ENCODE measurements at regions not wholly inside any gene's neighbourhood (a gene's known extent, or its start where the extent isn't known, plus 50 kb on each side); places are given as distances from the start of the nearest gene placed in this dataset.
"Not testable (repeated sequence)": the region's sequence is repeated elsewhere in the genome, so short reads cannot be mapped to it uniquely, and the experiment has no call there.

DNA sequence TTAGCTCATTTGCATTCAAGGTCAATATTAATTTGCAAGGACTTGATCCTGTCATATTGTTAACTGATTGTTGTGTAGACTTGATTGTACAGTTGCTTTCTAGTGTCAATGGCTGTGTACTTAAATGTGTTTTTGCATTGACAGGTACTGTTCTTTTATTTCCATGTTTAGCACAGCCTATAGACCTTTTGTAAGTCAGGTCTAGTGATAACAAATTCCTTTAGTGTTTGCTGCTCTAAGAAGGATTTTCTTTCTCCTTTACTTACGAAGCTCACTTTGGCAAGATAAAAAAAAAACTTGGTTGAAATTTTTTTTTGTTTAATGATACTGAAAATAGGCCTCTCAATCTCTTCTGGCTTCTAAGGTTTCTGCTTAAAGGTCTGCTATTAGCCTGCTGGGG, 942.3 kb downstream of the QKI start:
- no peak for DNase-seq
- no peak for TF ChIP-seq CTCF (IDR thresholded peaks at IDR 0.05; ENCODE audit: low read depth, low read length, missing control alignments)
- Histone ChIP-seq H3K4me3 (ENCODE audit: low read depth, low read length) (no peak overlapping the region), H3K36me3 (replicated peaks) (no peaks in the 10 kb centered on the region), H3K27ac (no peak overlapping the region), H3K27me3 (replicated peaks) (no peaks in the 10 kb centered on the region)
- in situ Hi-C loops (cut with HindIII; ENCODE audit: low pct_ligation_motif_present, low sequenced_read_pairs): no loop called here

DNA sequence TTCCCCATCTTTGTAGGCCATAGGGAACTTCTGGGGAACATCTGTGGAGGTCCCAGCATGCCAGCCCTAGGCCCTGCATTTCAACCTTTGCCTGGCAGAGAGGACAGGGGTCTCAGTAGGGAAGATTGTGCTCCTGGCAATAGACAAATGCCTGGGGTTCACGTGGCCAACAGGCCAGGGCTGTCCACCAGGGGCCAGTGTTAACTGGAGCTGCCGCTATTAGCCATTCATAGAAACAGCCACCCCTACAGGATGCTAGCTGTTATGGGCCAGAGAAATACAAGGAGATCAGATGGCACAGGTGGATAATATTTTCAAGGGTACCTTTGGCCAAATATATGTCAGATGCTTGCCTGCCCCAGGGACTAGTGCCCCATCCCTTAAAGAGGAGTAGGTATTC, 932.9 kb downstream of the QKI start:
- Histone ChIP-seq H3K27ac (no peak overlapping the region), H3K36me3 (replicated peaks) (no peaks in the 10 kb centered on the region), H3K27me3 (replicated peaks) (no peaks in the 10 kb centered on the region), H3K4me3 (ENCODE audit: low read depth, low read length) (no peak overlapping the region)
- peak; percentile 29 for TF ChIP-seq CTCF (IDR thresholded peaks at IDR 0.05; ENCODE audit: low read depth, low read length, missing control alignments)
- DNase-seq: no peak
- in situ Hi-C loops (cut with HindIII; ENCODE audit: low pct_ligation_motif_present, low sequenced_read_pairs): no loop called here

DNA sequence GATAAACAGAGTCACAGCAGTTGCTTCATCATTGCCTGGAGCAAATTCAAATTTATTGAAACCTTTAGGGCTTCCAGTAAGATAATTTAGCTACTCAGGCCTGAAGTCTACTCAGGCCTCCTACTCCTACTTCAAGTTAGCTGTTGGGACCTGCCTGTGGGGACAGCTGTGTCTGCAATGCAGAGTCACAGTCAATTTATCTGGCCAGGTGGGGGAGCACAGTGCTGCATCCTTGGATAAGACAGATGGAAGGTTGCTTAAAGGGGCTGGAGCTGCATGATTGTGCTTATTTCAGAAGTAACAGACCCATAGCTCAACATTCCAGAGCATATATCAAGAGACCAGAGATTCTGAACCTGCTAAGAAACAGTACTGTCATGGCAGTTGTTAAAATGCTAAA, 932.1 kb downstream of the QKI start:
- Histone ChIP-seq H3K4me3 (ENCODE audit: low read depth, low read length) (no peak overlapping the region), H3K27ac (no peak overlapping the region), H3K36me3 (replicated peaks) (no peaks in the 10 kb centered on the region), H3K27me3 (replicated peaks) (no peaks in the 10 kb centered on the region)
- in situ Hi-C loops (cut with HindIII; ENCODE audit: low pct_ligation_motif_present, low sequenced_read_pairs): no loop called here
- no peak for DNase-seq
- no peak for TF ChIP-seq CTCF (IDR thresholded peaks at IDR 0.05; ENCODE audit: low read depth, low read length, missing control alignments)

GRCh38 chr6:164345806-164346496, 931.4 kb downstream of the QKI start:
- Histone ChIP-seq H3K27me3 (replicated peaks) (no peaks in the 10 kb centered on the region), H3K4me3 (ENCODE audit: low read depth, low read length) (no peak overlapping the region), H3K27ac (no peak overlapping the region), H3K36me3 (replicated peaks) (no peaks in the 10 kb centered on the region)
- TF ChIP-seq CTCF (IDR thresholded peaks at IDR 0.05; ENCODE audit: low read depth, low read length, missing control alignments): no peak
- DNase-seq: no peak
- in situ Hi-C loops (cut with HindIII; ENCODE audit: low pct_ligation_motif_present, low sequenced_read_pairs): no loop called here

- Histone ChIP-seq H3K27ac (no peak overlapping the region), H3K4me3 (ENCODE audit: low read depth, low read length) (no peak overlapping the region), H3K27me3 (replicated peaks) (no peaks in the 10 kb centered on the region), H3K36me3 (replicated peaks) (no peaks in the 10 kb centered on the region)
- no peak for TF ChIP-seq CTCF (IDR thresholded peaks at IDR 0.05; ENCODE audit: low read depth, low read length, missing control alignments)
- in situ Hi-C loops (cut with HindIII; ENCODE audit: low pct_ligation_motif_present, low sequenced_read_pairs): no loop called here
- no peak for DNase-seq
Measured at GRCh38 chr6:164345327-164345726, 930.8 kb downstream of the QKI start.

GRCh38 chr6:164344801-164345291, 930.3 kb downstream of the QKI start:
- Histone ChIP-seq H3K27ac (no peak overlapping the region), H3K27me3 (replicated peaks) (no peaks in the 10 kb centered on the region), H3K36me3 (replicated peaks) (no peaks in the 10 kb centered on the region), H3K4me3 (ENCODE audit: low read depth, low read length) (no peak overlapping the region)
- no peak for TF ChIP-seq CTCF (IDR thresholded peaks at IDR 0.05; ENCODE audit: low read depth, low read length, missing control alignments)
- no peak for DNase-seq
- in situ Hi-C loops (cut with HindIII; ENCODE audit: low pct_ligation_motif_present, low sequenced_read_pairs): no loop called here

DNA sequence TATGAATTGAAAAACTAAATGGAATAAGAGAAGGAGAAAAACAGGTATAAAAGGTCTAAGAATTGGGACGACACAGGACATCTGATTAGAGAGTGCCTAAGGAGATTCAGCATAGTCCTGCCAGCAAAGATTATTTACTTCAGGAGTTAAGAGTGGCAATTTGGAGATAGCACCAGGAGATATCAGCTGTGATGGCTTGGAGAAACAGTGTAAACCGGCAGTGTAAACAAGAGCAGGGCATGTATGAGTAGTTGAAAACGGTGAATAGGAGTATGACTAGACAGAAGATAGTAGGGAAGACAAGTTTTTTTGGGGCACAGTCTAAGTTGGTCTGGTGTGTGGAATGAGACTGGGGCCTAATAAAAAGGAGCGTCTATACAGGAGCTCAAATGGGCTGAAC, 924.9 kb downstream of the QKI start:
- H3K27ac ChIP-seq; DNase-seq; in situ Hi-C loops (cut with HindIII; ENCODE audit: low pct_ligation_motif_present, low sequenced_read_pairs); H3K4me3 ChIP-seq (ENCODE audit: low read depth, low read length); H3K27me3 ChIP-seq (replicated peaks); H3K36me3 ChIP-seq (replicated peaks): not testable (repeated sequence)

All from brain microvascular endothelial cell (primary cell).